GM23338 (cell line): ENCODE measurements at regions not wholly inside any gene's neighbourhood (a gene's known extent, or its start where the extent isn't known, plus 50 kb on each side); places are given as distances from the start of the nearest gene placed in this dataset.

Experiments used
- ATAC-seq: fragments of 200-7000 bp; cut with Tn5 transposase; 3 replicates; pipeline ENCODE4 v1.9.1; 2020
- DNase-seq: peaks from one replicate; pipeline ENCODE4 v3.0.0-alpha.2; 2015; ENCODE audit warnings: low spot score
- H2AFZ ChIP-seq: fragments of 200-600 bp; sonication (generic); 2 replicates; pipeline ENCODE4 v1.8.0; 2016; ENCODE audit warnings: antibody characterized with exemption, mild to moderate bottlenecking, moderate library complexity
- H3F3A ChIP-seq: fragments of 200-600 bp; sonication (generic); replicated peaks from 2 replicates; pipeline ENCODE4 v1.8.0; 2017; ENCODE audit warnings: antibody characterized with exemption, mixed run types, low read depth
- H3K27ac ChIP-seq: fragments of 200-600 bp; sonication (generic); 2 replicates; pipeline ENCODE4 v1.6.1; 2016; ENCODE audit warnings: low read depth
- H3K27me3 ChIP-seq: fragments of 200-600 bp; sonication (generic); 2 replicates; pipeline ENCODE4 v1.8.0; 2016; ENCODE audit warnings: mild to moderate bottlenecking, mixed run types, moderate library complexity; ENCODE audit not compliant: insufficient read depth
- H3K36me3 ChIP-seq: fragments of 200-600 bp; sonication (generic); 2 replicates; pipeline ENCODE4 v1.8.0; 2016; ENCODE audit warnings: mild to moderate bottlenecking; ENCODE audit not compliant: insufficient read depth
- H3K4me1 ChIP-seq: fragments of 200-600 bp; sonication (generic); 2 replicates; pipeline ENCODE4 v1.8.0; 2016; ENCODE audit warnings: mild to moderate bottlenecking, moderate library complexity; ENCODE audit not compliant: insufficient read depth
- H3K4me2 ChIP-seq: fragments of 200-600 bp; sonication (generic); 2 replicates; pipeline ENCODE4 v1.7.1; 2017; ENCODE audit warnings: mixed run types
- H3K4me3 ChIP-seq: fragments of 200-600 bp; sonication (generic); 2 replicates; pipeline ENCODE4 v1.6.1; 2016; ENCODE audit warnings: mixed run types
- H3K79me2 ChIP-seq: fragments of 200-600 bp; sonication (generic); replicated peaks from 2 replicates; pipeline ENCODE4 v1.8.0; 2017; ENCODE audit warnings: mild to moderate bottlenecking; ENCODE audit not compliant: insufficient read depth
- H3K9me2 ChIP-seq: fragments of 200-600 bp; sonication (generic); 2 replicates; pipeline ENCODE4 v1.8.0; 2017; ENCODE audit not compliant: insufficient read depth
- H4K20me1 ChIP-seq: fragments of 200-600 bp; sonication (generic); replicated peaks from 2 replicates; pipeline ENCODE4 v1.8.0; 2017; ENCODE audit warnings: mild to moderate bottlenecking; ENCODE audit not compliant: insufficient read depth
- H3K27ac Mint-ChIP-seq: 2 replicates; pipeline ENCODE4 v1.8.0; 2020; ENCODE audit warnings: inconsistent platforms, mild to moderate bottlenecking, moderate library complexity, mixed read lengths
- H3K27me3 Mint-ChIP-seq: 3 replicates; pipeline ENCODE4 v1.8.0; 2022; ENCODE audit warnings: low read depth, mild to moderate bottlenecking, moderate library complexity, mixed read lengths, inconsistent platforms; ENCODE audit not compliant: insufficient read depth, poor library complexity
- H3K36me3 Mint-ChIP-seq: 3 replicates; pipeline ENCODE4 v1.8.0; 2021; ENCODE audit warnings: low read depth, mild to moderate bottlenecking, inconsistent platforms, moderate library complexity, mixed read lengths
- H3K4me1 Mint-ChIP-seq: 3 replicates; pipeline ENCODE4 v1.8.0; 2020; ENCODE audit warnings: mild to moderate bottlenecking, inconsistent platforms, mixed read lengths
- H3K4me3 Mint-ChIP-seq: 3 replicates; pipeline ENCODE4 v1.8.0; 2021; ENCODE audit warnings: moderate library complexity, mild to moderate bottlenecking, inconsistent platforms, mixed read lengths
- H3K9me3 Mint-ChIP-seq: 3 replicates; pipeline ENCODE4 v1.8.0; 2020; ENCODE audit warnings: moderate library complexity, mild to moderate bottlenecking, inconsistent platforms, mixed read lengths
- CTCF ChIP-seq, 2 experiments: fragments of 200-600 bp in 1 of 2; sonication (generic) in 1 of 2; conservative IDR thresholded peaks; 2 replicates each; pipeline versions ENCODE4 v1.5.1 to v1.6.1; 2016 to 2017; ENCODE audit warnings: antibody characterized with exemption in 2 of 2, low read depth in 2 of 2, mild to moderate bottlenecking in 2 of 2, moderate library complexity in 1 of 2
- EZH2 ChIP-seq: fragments of 200-600 bp; sonication (generic); IDR thresholded peaks from one replicate; pipeline ENCODE4 v1.8.0; 2017; ENCODE audit warnings: antibody characterized with exemption, mild to moderate bottlenecking, low read depth; ENCODE audit not compliant: unreplicated experiment
- NANOG ChIP-seq: IDR thresholded peaks from 2 replicates; pipeline ENCODE4 v1.6.1; 2016; ENCODE audit warnings: antibody characterized with exemption, borderline replicate concordance
- TF ChIP-seq, protein P1 (sequence below): fragments of 250-450 bp; sonication (Bioruptor Pico); IDR thresholded peaks from 2 replicates; pipeline ENCODE4 v1.5.0; 2020; ENCODE audit warnings: mild to moderate bottlenecking, moderate library complexity

GRCh38 chr12:19739195-19739776, 300.0 kb downstream of the AEBP2 start:
- Histone ChIP-seq H3K27me3 (no peaks in the 10 kb centered on the region), H3K4me2 (no peak overlapping the region), H3K9me2 (peaks cover 6% of the 10 kb centered on the region; the same call in 1 of the 2 replicates), H3K4me1 (no peaks in the 10 kb centered on the region), H2AFZ (no peak overlapping the region), H3K79me2 (no peaks in the 10 kb centered on the region), H3F3A (no peaks in the 10 kb centered on the region), H4K20me1 (no peaks in the 10 kb centered on the region), H3K27ac (no peak overlapping the region), H3K4me3 (no peak overlapping the region), H3K36me3 (no peaks in the 10 kb centered on the region)
- H3K4me1 Mint-ChIP-seq: no peaks in the 10 kb centered on the region
- no peaks in the 10 kb centered on the region for H3K27me3 Mint-ChIP-seq
- no peak overlapping the region for H3K27ac Mint-ChIP-seq
- H3K4me3 Mint-ChIP-seq: no peak overlapping the region
- DNase-seq: peak; percentile 73
- ATAC-seq: peak; percentile 29; the same call in 1 of the 3 replicates
- peaks cover 13% of the 10 kb centered on the region for H3K36me3 Mint-ChIP-seq
- no peak for TF ChIP-seq EZH2
- TF ChIP-seq NANOG: no peak
- TF ChIP-seq, protein P1, sequence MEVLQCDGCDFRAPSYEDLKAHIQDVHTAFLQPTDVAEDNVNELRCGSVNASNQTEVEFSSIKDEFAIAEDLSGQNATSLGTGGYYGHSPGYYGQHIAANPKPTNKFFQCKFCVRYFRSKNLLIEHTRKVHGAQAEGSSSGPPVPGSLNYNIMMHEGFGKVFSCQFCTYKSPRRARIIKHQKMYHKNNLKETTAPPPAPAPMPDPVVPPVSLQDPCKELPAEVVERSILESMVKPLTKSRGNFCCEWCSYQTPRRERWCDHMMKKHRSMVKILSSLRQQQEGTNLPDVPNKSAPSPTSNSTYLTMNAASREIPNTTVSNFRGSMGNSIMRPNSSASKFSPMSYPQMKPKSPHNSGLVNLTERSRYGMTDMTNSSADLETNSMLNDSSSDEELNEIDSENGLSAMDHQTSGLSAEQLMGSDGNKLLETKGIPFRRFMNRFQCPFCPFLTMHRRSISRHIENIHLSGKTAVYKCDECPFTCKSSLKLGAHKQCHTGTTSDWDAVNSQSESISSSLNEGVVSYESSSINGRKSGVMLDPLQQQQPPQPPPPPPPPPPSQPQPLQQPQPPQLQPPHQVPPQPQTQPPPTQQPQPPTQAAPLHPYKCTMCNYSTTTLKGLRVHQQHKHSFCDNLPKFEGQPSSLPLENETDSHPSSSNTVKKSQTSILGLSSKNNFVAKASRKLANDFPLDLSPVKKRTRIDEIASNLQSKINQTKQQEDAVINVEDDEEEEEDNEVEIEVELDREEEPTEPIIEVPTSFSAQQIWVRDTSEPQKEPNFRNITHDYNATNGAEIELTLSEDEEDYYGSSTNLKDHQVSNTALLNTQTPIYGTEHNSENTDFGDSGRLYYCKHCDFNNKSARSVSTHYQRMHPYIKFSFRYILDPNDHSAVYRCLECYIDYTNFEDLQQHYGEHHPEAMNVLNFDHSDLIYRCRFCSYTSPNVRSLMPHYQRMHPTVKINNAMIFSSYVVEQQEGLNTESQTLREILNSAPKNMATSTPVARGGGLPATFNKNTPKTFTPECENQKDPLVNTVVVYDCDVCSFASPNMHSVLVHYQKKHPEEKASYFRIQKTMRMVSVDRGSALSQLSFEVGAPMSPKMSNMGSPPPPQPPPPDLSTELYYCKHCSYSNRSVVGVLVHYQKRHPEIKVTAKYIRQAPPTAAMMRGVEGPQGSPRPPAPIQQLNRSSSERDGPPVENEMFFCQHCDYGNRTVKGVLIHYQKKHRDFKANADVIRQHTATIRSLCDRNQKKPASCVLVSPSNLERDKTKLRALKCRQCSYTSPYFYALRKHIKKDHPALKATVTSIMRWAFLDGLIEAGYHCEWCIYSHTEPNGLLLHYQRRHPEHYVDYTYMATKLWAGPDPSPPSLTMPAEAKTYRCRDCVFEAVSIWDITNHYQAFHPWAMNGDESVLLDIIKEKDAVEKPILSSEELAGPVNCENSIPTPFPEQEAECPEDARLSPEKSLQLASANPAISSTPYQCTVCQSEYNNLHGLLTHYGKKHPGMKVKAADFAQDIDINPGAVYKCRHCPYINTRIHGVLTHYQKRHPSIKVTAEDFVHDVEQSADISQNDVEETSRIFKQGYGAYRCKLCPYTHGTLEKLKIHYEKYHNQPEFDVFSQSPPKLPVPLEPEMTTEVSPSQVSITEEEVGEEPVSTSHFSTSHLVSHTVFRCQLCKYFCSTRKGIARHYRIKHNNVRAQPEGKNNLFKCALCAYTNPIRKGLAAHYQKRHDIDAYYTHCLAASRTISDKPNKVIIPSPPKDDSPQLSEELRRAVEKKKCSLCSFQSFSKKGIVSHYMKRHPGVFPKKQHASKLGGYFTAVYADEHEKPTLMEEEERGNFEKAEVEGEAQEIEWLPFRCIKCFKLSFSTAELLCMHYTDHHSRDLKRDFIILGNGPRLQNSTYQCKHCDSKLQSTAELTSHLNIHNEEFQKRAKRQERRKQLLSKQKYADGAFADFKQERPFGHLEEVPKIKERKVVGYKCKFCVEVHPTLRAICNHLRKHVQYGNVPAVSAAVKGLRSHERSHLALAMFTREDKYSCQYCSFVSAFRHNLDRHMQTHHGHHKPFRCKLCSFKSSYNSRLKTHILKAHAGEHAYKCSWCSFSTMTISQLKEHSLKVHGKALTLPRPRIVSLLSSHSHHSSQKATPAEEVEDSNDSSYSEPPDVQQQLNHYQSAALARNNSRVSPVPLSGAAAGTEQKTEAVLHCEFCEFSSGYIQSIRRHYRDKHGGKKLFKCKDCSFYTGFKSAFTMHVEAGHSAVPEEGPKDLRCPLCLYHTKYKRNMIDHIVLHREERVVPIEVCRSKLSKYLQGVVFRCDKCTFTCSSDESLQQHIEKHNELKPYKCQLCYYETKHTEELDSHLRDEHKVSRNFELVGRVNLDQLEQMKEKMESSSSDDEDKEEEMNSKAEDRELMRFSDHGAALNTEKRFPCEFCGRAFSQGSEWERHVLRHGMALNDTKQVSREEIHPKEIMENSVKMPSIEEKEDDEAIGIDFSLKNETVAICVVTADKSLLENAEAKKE (CRISPR knock-in tag): no peak
- peak; percentile 72 to 84 for TF ChIP-seq CTCF (conservative IDR thresholded peaks at IDR 0.05; ENCODE audit: low read depth in 2 of 2)
- peaks cover 14% of the 10 kb centered on the region for H3K9me3 Mint-ChIP-seq
